HEK293T (cell line): ENCODE measurements at regions not wholly inside any gene's neighbourhood (a gene's known extent, or its start where the extent isn't known, plus 50 kb on each side); places are given as distances from the start of the nearest gene placed in this dataset.

ENCODE experiments used
- BHLHE40 ChIP-seq: fragments of 450-650 bp; IDR thresholded peaks from 2 replicates; pipeline ENCODE4 v1.6.1; 2016; ENCODE audit warnings: mild to moderate bottlenecking, moderate library complexity, borderline replicate concordance
- ELF4 ChIP-seq: fragments of 450-650 bp; IDR thresholded peaks from 2 replicates; pipeline ENCODE4 v1.6.1; 2017; ENCODE audit warnings: antibody characterized with exemption
- FOXA1 ChIP-seq: fragments of 450-650 bp; IDR thresholded peaks from 2 replicates; pipeline ENCODE4 v1.6.1; 2016; ENCODE audit warnings: mild to moderate bottlenecking
- FOXK2 ChIP-seq: fragments of 450-650 bp; IDR thresholded peaks from 2 replicates; pipeline ENCODE4 v1.6.1; 2016; ENCODE audit warnings: mild to moderate bottlenecking
- FOXM1 ChIP-seq: fragments of 450-650 bp; IDR thresholded peaks from 2 replicates; pipeline ENCODE4 v1.6.1; 2017; ENCODE audit warnings: mild to moderate bottlenecking, borderline replicate concordance
- HDGF ChIP-seq: fragments of 450-650 bp; IDR thresholded peaks from 2 replicates; pipeline ENCODE4 v1.6.1; 2017; ENCODE audit warnings: antibody characterized with exemption, borderline replicate concordance
- L3MBTL2 ChIP-seq: fragments of 450-650 bp; conservative IDR thresholded peaks from 2 replicates; pipeline ENCODE4 v1.6.1; 2016; ENCODE audit warnings: mild to moderate bottlenecking
- LEF1 ChIP-seq: fragments of 450-650 bp; IDR thresholded peaks from 2 replicates; pipeline ENCODE4 v1.6.1; 2017; ENCODE audit warnings: mild to moderate bottlenecking, borderline replicate concordance
- NFRKB ChIP-seq: fragments of 450-650 bp; IDR thresholded peaks from 2 replicates; pipeline ENCODE4 v1.6.1; 2016; ENCODE audit warnings: mild to moderate bottlenecking, moderate library complexity
- SP1 ChIP-seq: fragments of 450-650 bp; IDR thresholded peaks from 2 replicates; pipeline ENCODE4 v1.6.1; 2017
- SUZ12 ChIP-seq: fragments of 450-650 bp; IDR thresholded peaks from 2 replicates; pipeline ENCODE4 v1.6.1; 2016; ENCODE audit warnings: mild to moderate bottlenecking
- ZNF384 ChIP-seq: fragments of 450-650 bp; IDR thresholded peaks from 2 replicates; pipeline ENCODE4 v1.6.1; 2016
- TF ChIP-seq, protein P1 (sequence below): fragments of 450-650 bp; IDR thresholded peaks from 2 replicates; pipeline ENCODE4 v1.6.1; 2016

DNA sequence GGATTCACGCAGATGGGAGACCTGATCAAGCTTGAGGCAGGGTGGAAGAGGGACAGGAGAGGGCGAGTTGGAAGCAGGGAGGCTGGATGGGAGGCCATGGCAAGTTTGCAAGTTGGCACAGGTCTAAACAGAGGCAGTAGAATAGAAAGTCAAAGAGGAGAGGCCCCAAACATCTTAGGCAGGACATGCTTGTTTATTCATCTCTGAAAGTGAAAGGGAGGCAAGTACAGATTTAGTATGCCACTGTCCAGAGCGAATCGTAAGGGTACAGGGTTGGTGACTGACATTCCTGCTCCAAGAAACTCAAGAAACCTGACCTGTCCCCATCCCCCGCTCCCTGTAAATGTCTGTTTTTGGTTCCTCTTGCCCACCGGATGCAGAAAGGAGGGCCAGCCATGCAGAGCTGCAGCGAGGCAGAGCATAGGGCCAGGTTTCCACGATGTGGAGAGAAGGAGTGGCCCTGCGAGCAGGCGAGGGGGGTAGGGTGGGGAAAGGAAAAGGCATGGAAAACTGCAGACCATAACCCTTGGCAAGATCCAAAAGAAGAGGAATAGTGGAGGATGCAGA is 96.2 kb upstream of the BOD1 start:
- TF ChIP-seq ELF4 (no peak), FOXK2 (no peak), NFRKB (no peak), FOXM1 (no peak), ZNF384 (no peak), SP1 (no peak), SUZ12 (no peak), L3MBTL2 (no peak), BHLHE40 (no peak), HDGF (no peak), FOXA1 (no peak), LEF1 (no peak)
- TF ChIP-seq, protein P1, sequence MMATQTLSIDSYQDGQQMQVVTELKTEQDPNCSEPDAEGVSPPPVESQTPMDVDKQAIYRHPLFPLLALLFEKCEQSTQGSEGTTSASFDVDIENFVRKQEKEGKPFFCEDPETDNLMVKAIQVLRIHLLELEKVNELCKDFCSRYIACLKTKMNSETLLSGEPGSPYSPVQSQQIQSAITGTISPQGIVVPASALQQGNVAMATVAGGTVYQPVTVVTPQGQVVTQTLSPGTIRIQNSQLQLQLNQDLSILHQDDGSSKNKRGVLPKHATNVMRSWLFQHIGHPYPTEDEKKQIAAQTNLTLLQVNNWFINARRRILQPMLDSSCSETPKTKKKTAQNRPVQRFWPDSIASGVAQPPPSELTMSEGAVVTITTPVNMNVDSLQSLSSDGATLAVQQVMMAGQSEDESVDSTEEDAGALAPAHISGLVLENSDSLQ = no peak
